ENCODE measurements at regions not wholly inside any gene's neighbourhood (a gene's known extent, or its start where the extent isn't known, plus 50 kb on each side); places are given as distances from the start of the nearest gene placed in this dataset.

- H3K4me3 ChIP-seq (ENCODE audit: low read depth, low read length) = no peak overlapping the region
- no peak for TF ChIP-seq CTCF (IDR thresholded peaks at IDR 0.05; ENCODE audit: control insufficient read depth, extremely low read depth, insufficient read depth)
- no peak for DNase-seq (ENCODE audit: low read depth)
Observed at GRCh38 chr2:238635647-238636051, 208.9 kb downstream of the ASB1 start.

GRCh38 chr2:238636269-238637073 lies 209.7 kb downstream of the ASB1 start:
- no peak for TF ChIP-seq CTCF (IDR thresholded peaks at IDR 0.05; ENCODE audit: control insufficient read depth, extremely low read depth, insufficient read depth)
- no peak overlapping the region for H3K4me3 ChIP-seq (ENCODE audit: low read depth, low read length)
- DNase-seq (ENCODE audit: low read depth) = no peak

GRCh38 chr2:238638100-238638981 lies 209.5 kb upstream of the TWIST2 start:
- H3K4me3 ChIP-seq (ENCODE audit: low read depth, low read length) = no peak overlapping the region
- DNase-seq (ENCODE audit: low read depth) = no peak
- TF ChIP-seq CTCF (IDR thresholded peaks at IDR 0.05; ENCODE audit: control insufficient read depth, extremely low read depth, insufficient read depth) = no peak

GRCh38 chr2:238638982-238639628 lies 208.8 kb upstream of the TWIST2 start:
- no peak for TF ChIP-seq CTCF (IDR thresholded peaks at IDR 0.05; ENCODE audit: control insufficient read depth, extremely low read depth, insufficient read depth)
- H3K4me3 ChIP-seq (ENCODE audit: low read depth, low read length) = no peak overlapping the region
- no peak for DNase-seq (ENCODE audit: low read depth)

GRCh38 chr2:238640486-238640885 lies 207.4 kb upstream of the TWIST2 start:
- no peak for TF ChIP-seq CTCF (IDR thresholded peaks at IDR 0.05; ENCODE audit: control insufficient read depth, extremely low read depth, insufficient read depth)
- no peak overlapping the region for H3K4me3 ChIP-seq (ENCODE audit: low read depth, low read length)
- no peak for DNase-seq (ENCODE audit: low read depth)

- no peak for DNase-seq (ENCODE audit: low read depth)
- no peak overlapping the region for H3K4me3 ChIP-seq (ENCODE audit: low read depth, low read length)
- TF ChIP-seq CTCF (IDR thresholded peaks at IDR 0.05; ENCODE audit: control insufficient read depth, extremely low read depth, insufficient read depth) = no peak
Observed at GRCh38 chr2:238642973-238643372, 204.9 kb upstream of the TWIST2 start.
